ENCODE measurements at regions not wholly inside any gene's neighbourhood (a gene's known extent, or its start where the extent isn't known, plus 50 kb on each side); places are given as distances from the start of the nearest gene placed in this dataset.

DNA sequence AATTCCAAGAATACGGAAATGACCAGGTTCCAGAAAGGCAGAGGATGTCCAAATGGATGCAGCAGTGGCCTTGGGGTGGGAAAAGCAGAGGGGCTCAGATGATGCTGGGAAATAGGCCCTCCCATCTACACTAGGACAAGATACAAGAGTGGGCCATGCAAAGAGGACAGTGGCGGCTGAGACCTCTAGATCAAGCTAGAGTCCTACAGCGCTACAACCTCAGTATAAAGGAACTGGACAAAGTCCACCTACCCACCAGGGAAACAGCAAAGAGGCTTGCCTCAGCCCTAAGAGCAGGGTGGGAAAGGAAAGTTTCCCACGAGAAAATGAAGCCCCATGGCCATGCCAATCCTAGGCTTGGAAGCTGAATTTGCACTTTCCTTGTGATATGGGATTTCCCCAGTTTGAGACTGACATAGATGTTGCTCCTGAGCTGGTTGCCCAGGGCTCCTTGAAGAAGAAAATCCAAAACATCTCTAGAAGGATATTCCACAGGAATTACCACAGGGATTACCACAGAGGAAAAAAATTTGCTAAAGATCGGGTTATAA lies 282.2 kb downstream of the MREG start:
- SMC1A ChIA-PET (ENCODE audit: uncharacterized antibody, unreplicated experiment) = interaction anchor here (0.8 to 2.6 kb wide), 13 partner anchors 10 to 183 kb away, joined by 3 to 14 read pairs (median 6); no protein-coding TSS in a partner anchor
- RAD21 ChIA-PET (ENCODE audit: unreplicated experiment) = interaction anchor here (1.1 to 2.3 kb wide), 4 partner anchors 11 to 187 kb away, joined by 3 to 6 read pairs (median 4); no protein-coding TSS in a partner anchor
- in situ Hi-C loops (cut with MboI) (no loop called here), intact Hi-C loops (cut with micrococcal nuclease; ENCODE audit: unreplicated experiment) (no loop called here)
- POLR2A ChIA-PET = interaction anchor here (0.6 kb wide), 1 partner anchor 151 kb away, joined by 6 read pairs; no protein-coding TSS in a partner anchor
- Histone ChIP-seq H3K4me3 (no peak overlapping the region), H3K9ac (ENCODE audit: control insufficient read depth, insufficient read depth, low read length) (no peak overlapping the region), H3K79me2 (ENCODE audit: control insufficient read depth, insufficient read depth, low read length) (no peaks in the 10 kb centered on the region), H2AFZ (ENCODE audit: control insufficient read depth, low read depth, low read length) (no peak overlapping the region), H3K27ac (ENCODE audit: control insufficient read depth, insufficient read depth) (no peak overlapping the region), H3K4me1 (ENCODE audit: control insufficient read depth, insufficient read depth, low read length) (0 out of 2 replicates have a peak, but pooled peaks cover 6% of the 10 kb centered on the region), H4K20me1 (ENCODE audit: control insufficient read depth, insufficient read depth) (no peaks in the 10 kb centered on the region), H3K4me2 (ENCODE audit: control insufficient read depth, insufficient read depth) (no peak overlapping the region), H3K36me3 (ENCODE audit: control insufficient read depth in 2 of 2, insufficient read depth in 2 of 2, low read length in 1 of 2) (no peaks in the 10 kb centered on the region), H3K9me3 (replicated peaks; ENCODE audit: control insufficient read depth, insufficient read depth, low read length) (no peaks in the 10 kb centered on the region), H3K27me3 (replicated peaks in 1 of 2; ENCODE audit: control insufficient read depth in 2 of 2, insufficient read depth in 2 of 2, low read length in 1 of 2) (no peaks in the 10 kb centered on the region)
- TF ChIP-seq IRF4 (IDR thresholded peaks at IDR 0.05; ENCODE audit: low read depth, low read length) (no peak), ZNF274 (IDR thresholded peaks at IDR 0.05; ENCODE audit: insufficient read depth, insufficient read length) (no peak), POU2F2 (IDR thresholded peaks at IDR 0.05; ENCODE audit: borderline replicate concordance, low read depth, low read length) (no peak), HCFC1 (IDR thresholded peaks at IDR 0.05; ENCODE audit: low read length) (no peak), EZH2 (IDR thresholded peaks at IDR 0.05; ENCODE audit: borderline replicate concordance, control insufficient read depth, low read depth, low read length) (no peak)
- TF ChIP-seq, protein P1, sequence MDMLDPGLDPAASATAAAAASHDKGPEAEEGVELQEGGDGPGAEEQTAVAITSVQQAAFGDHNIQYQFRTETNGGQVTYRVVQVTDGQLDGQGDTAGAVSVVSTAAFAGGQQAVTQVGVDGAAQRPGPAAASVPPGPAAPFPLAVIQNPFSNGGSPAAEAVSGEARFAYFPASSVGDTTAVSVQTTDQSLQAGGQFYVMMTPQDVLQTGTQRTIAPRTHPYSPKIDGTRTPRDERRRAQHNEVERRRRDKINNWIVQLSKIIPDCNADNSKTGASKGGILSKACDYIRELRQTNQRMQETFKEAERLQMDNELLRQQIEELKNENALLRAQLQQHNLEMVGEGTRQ (IDR thresholded peaks at IDR 0.05; ENCODE audit: borderline replicate concordance, low read depth, low read length) = no peak
- CTCF ChIA-PET = interaction anchor here (0.7 to 3.1 kb wide), 8 partner anchors 11 to 189 kb away, joined by 3 to 11 read pairs (median 5); no protein-coding TSS in a partner anchor
- WGBS (ENCODE audit: insufficient coverage, insufficient replicate concordance, low lambda C conversion rate, missing lambda C conversion rate) = 23% methylated on average over 5 of the region's 5 CpGs
- BruUV-seq (replicated peaks) = no TSS peak
- DNase-seq (ENCODE audit: low read depth, low spot score) (no peak), FAIRE-seq (no peak), ATAC-seq (no peak)
